ENCODE measurements at regions not wholly inside any gene's neighbourhood (a gene's known extent, or its start where the extent isn't known, plus 50 kb on each side); places are given as distances from the start of the nearest gene placed in this dataset.

GRCh38 chr3:68123231-68123630 lies 468.8 kb upstream of the SUCLG2 start:
- ChIA-PET CTCF (no interaction called here), POLR2A (no interaction called here)
- no peak for TF ChIP-seq CTCF (IDR thresholded peaks at IDR 0.05)
- no peaks in the 10 kb centered on the region for H3K36me3 Mint-ChIP-seq (ENCODE audit: low read depth)
- peaks cover 2% of the 10 kb centered on the region for H3K9me3 Mint-ChIP-seq
- H3K27me3 Mint-ChIP-seq, result no peaks in the 10 kb centered on the region
- ATAC-seq (ENCODE audit: low read depth) (no peak), DNase-seq (no peak)
- no peak overlapping the region for H3K4me3 Mint-ChIP-seq
- no peak overlapping the region for H3K27ac Mint-ChIP-seq
- intact Hi-C loops (cut with micrococcal nuclease), result no loop called here
- H3K4me1 Mint-ChIP-seq, result no peaks in the 10 kb centered on the region

- no peaks in the 10 kb centered on the region for H3K4me1 Mint-ChIP-seq
- no peaks in the 10 kb centered on the region for H3K27me3 Mint-ChIP-seq
- POLR2A ChIA-PET, result no interaction called here
- H3K4me3 Mint-ChIP-seq, result no peak overlapping the region
- CTCF ChIA-PET, result no interaction called here
- H3K9me3 Mint-ChIP-seq, result peaks cover 2% of the 10 kb centered on the region
- TF ChIP-seq CTCF (IDR thresholded peaks at IDR 0.05), result no peak
- no peaks in the 10 kb centered on the region for H3K36me3 Mint-ChIP-seq (ENCODE audit: low read depth)
- no peak overlapping the region for H3K27ac Mint-ChIP-seq
- DNase-seq (no peak), ATAC-seq (ENCODE audit: low read depth) (no peak)
- intact Hi-C loops (cut with micrococcal nuclease), result no loop called here
Observed at GRCh38 chr3:68121287-68121686, 466.9 kb upstream of the SUCLG2 start.

- Mint-ChIP-seq H3K4me1 (no peaks in the 10 kb centered on the region), H3K27me3 (no peaks in the 10 kb centered on the region)
- intact Hi-C loops (cut with micrococcal nuclease), result no loop called here
Observed at GRCh38 chr3:68116580-68116979, 462.2 kb upstream of the SUCLG2 start.

GRCh38 chr3:68103811-68104210 lies 449.4 kb upstream of the SUCLG2 start:
- Mint-ChIP-seq H3K27me3 (no peaks in the 10 kb centered on the region), H3K4me3 (no peak overlapping the region), H3K27ac (no peak overlapping the region), H3K9me3 (peaks cover 6% of the 10 kb centered on the region), H3K4me1 (no peaks in the 10 kb centered on the region), H3K36me3 (ENCODE audit: low read depth) (no peaks in the 10 kb centered on the region)
- CTCF ChIA-PET, result no interaction called here
- POLR2A ChIA-PET, result no interaction called here
- ATAC-seq (ENCODE audit: low read depth), result no peak
- intact Hi-C loops (cut with micrococcal nuclease), result no loop called here
- no peak for TF ChIP-seq CTCF (IDR thresholded peaks at IDR 0.05)
- no peak for DNase-seq

More at GRCh38 chr3:68116580-68116979, 462.2 kb upstream of the SUCLG2 start:
- ChIA-PET POLR2A (no interaction called here), CTCF (no interaction called here)
- ATAC-seq (ENCODE audit: low read depth) (no peak), DNase-seq (no peak)
- no peak overlapping the region for H3K4me3 Mint-ChIP-seq
- H3K36me3 Mint-ChIP-seq (ENCODE audit: low read depth), result no peaks in the 10 kb centered on the region
- TF ChIP-seq CTCF (IDR thresholded peaks at IDR 0.05), result no peak
- H3K27ac Mint-ChIP-seq, result no peak overlapping the region
- peaks cover 2% of the 10 kb centered on the region for H3K9me3 Mint-ChIP-seq

GRCh38 chr3:68090571-68090970 lies 436.2 kb upstream of the SUCLG2 start:
- intact Hi-C loops (cut with micrococcal nuclease), result no loop called here

More at GRCh38 chr3:68090571-68090970, 436.2 kb upstream of the SUCLG2 start:
- ChIA-PET CTCF (no interaction called here), POLR2A (no interaction called here)
- no peak for TF ChIP-seq CTCF (IDR thresholded peaks at IDR 0.05)
- Mint-ChIP-seq H3K27me3 (no peaks in the 10 kb centered on the region), H3K27ac (no peak overlapping the region), H3K4me3 (no peak overlapping the region), H3K9me3 (no peaks in the 10 kb centered on the region), H3K36me3 (ENCODE audit: low read depth) (no peaks in the 10 kb centered on the region), H3K4me1 (no peaks in the 10 kb centered on the region)
- no peak for ATAC-seq (ENCODE audit: low read depth)
- DNase-seq, result no peak
